Psoas muscle (tissue), 7 donors: ENCODE measurements at regions not wholly inside any gene's neighbourhood (a gene's known extent, or its start where the extent isn't known, plus 50 kb on each side); places are given as distances from the start of the nearest gene placed in this dataset.

Experiments used
- ATAC-seq, 4 donors: fragments of 200-7000 bp; cut with Tn5 transposase; one replicate each; pipeline ENCODE4 v1.9.1; 2020; ENCODE audit warnings: moderate library complexity in 3 of 4, mild to moderate bottlenecking in 2 of 4
- DNase-seq, 2 donors: peaks; one replicate each; pipeline ENCODE4 v3.0.0-alpha.2; 2020
- H3K27ac ChIP-seq: fragments of 200-600 bp; one replicate; pipeline ENCODE4 v1.8.0; 2022
- H3K27me3 ChIP-seq, 3 donors: fragments of 200-600 bp in 1 of 3; one replicate each; pipeline versions ENCODE4 v1.6.1 to v1.8.0; 2013 to 2022; ENCODE audit warnings: low read length in 2 of 3, mild to moderate bottlenecking in 2 of 3, moderate library complexity in 1 of 3; ENCODE audit not compliant: insufficient read depth in 3 of 3
- H3K36me3 ChIP-seq, 2 donors: fragments of 200-600 bp in 1 of 2; one replicate each; pipeline versions ENCODE4 v1.6.1 to v1.8.0; 2013 to 2022; ENCODE audit warnings: low read depth in 1 of 2, mild to moderate bottlenecking in 1 of 2, moderate library complexity in 1 of 2; ENCODE audit not compliant: insufficient read depth in 1 of 2
- H3K4me1 ChIP-seq: fragments of 200-600 bp; one replicate; pipeline ENCODE4 v1.8.0; 2022
- H3K4me3 ChIP-seq: fragments of 200-600 bp; one replicate; pipeline ENCODE4 v1.8.0; 2022; ENCODE audit warnings: mild to moderate bottlenecking
- H3K9me3 ChIP-seq: fragments of 200-600 bp; one replicate; pipeline ENCODE4 v1.8.0; 2022
- CTCF ChIP-seq: fragments of 200-600 bp; IDR thresholded peaks from one replicate; pipeline ENCODE4 v1.8.0; 2022; ENCODE audit warnings: antibody characterized with exemption
- WGBS, 3 donors: extraction: QIAGEN DNeasy Blood & Tissue Kit; methylation state at CpG; one replicate each; pipeline versions ENCODE4 v1.1.6 to v1.1.7; 2013; 5-methylcytosine and 5-hydroxymethylcytosine counted together
- intact Hi-C, 2 donors: fragments of 100-400 bp; cut with DNase I; formaldehyde crosslinking; loops; one replicate each; pipeline versions ENCODE4 v1.11.0 to v1.14.2; 2022
- donor health status: healthy with polysubstance abuse.
- donor health status: DM: no; HTN: no; CAD: no; lungs with moderate emphysema.
- donor health status: Bipolar disorder and iron deficiency.
- donor health status: healthy.
- donor health status: DM: yes; HTN: yes; CAD: no.
- donor health status: DM: no; HTN: no; CAD: no.
- donor health status: DM: yes; HTN: yes; CAD: no.

- Histone ChIP-seq H3K9me3 (no peaks in the 10 kb centered on the region), H3K4me1 (no peaks in the 10 kb centered on the region), H3K27me3 (no peaks in the 10 kb centered on the region), H3K27ac (no peak overlapping the region), H3K36me3 (no peaks in the 10 kb centered on the region), H3K4me3 (no peak overlapping the region)
- WGBS, 3 donors = 83 to 89% (median 87%) methylated on average over 2 of the region's 2 CpGs
- ATAC-seq (no peak), DNase-seq (no peak)
- intact Hi-C loops = no loop called here
- no peak for TF ChIP-seq CTCF
Measured at GRCh38 chr2:8151888-8152287, 530.0 kb upstream of the ID2 start.

- H3K4me1 ChIP-seq = no peaks in the 10 kb centered on the region
- no peak overlapping the region for H3K4me3 ChIP-seq
- H3K27me3 ChIP-seq = no peaks in the 10 kb centered on the region
- H3K27ac ChIP-seq = no peak overlapping the region
- TF ChIP-seq CTCF = no peak
- DNase-seq (no peak), ATAC-seq (no peak)
- H3K36me3 ChIP-seq = no peaks in the 10 kb centered on the region
- WGBS, 3 donors = 88 to 89% (median 89%) methylated on average over 11 of the region's 11 CpGs
- H3K9me3 ChIP-seq = no peaks in the 10 kb centered on the region
- intact Hi-C loops = no loop called here
Measured at GRCh38 chr2:8152392-8153257, 529.2 kb upstream of the ID2 start.

GRCh38 chr2:8153258-8153718 lies 528.6 kb upstream of the ID2 start:
- WGBS, 3 donors = 94 to 97% (median 96%) methylated on average over 8 of the region's 8 CpGs
- Histone ChIP-seq H3K27ac (no peak overlapping the region), H3K27me3 (no peaks in the 10 kb centered on the region), H3K36me3 (no peaks in the 10 kb centered on the region), H3K9me3 (no peaks in the 10 kb centered on the region), H3K4me1 (no peaks in the 10 kb centered on the region), H3K4me3 (no peak overlapping the region)
- intact Hi-C loops = no loop called here
- no peak for TF ChIP-seq CTCF
- DNase-seq (no peak), ATAC-seq (no peak)

GRCh38 chr2:8154270-8154669 lies 527.6 kb upstream of the ID2 start:
- Histone ChIP-seq H3K9me3 (no peaks in the 10 kb centered on the region), H3K36me3 (no peaks in the 10 kb centered on the region), H3K27ac (no peak overlapping the region), H3K4me1 (no peaks in the 10 kb centered on the region), H3K4me3 (no peak overlapping the region), H3K27me3 (no peaks in the 10 kb centered on the region)
- 76 to 80% (median 77%) methylated on average over 7 of the region's 7 CpGs for WGBS, 3 donors
- TF ChIP-seq CTCF = no peak
- no peak for ATAC-seq
- no peak for DNase-seq
- intact Hi-C loops = no loop called here
